VCaP (cell line): ENCODE measurements at regions not wholly inside any gene's neighbourhood (a gene's known extent, or its start where the extent isn't known, plus 50 kb on each side); places are given as distances from the start of the nearest gene placed in this dataset.

ENCODE experiments used
- H3K27ac ChIP-seq: fragments of 450-650 bp; 2 replicates; pipeline ENCODE4 v1.5.1; 2017
- TF ChIP-seq, protein P1 (sequence below): fragments of 450-650 bp; conservative IDR thresholded peaks from 2 replicates; pipeline ENCODE4 v1.5.1; 2017; ENCODE audit warnings: mild to moderate bottlenecking, moderate library complexity

DNA sequence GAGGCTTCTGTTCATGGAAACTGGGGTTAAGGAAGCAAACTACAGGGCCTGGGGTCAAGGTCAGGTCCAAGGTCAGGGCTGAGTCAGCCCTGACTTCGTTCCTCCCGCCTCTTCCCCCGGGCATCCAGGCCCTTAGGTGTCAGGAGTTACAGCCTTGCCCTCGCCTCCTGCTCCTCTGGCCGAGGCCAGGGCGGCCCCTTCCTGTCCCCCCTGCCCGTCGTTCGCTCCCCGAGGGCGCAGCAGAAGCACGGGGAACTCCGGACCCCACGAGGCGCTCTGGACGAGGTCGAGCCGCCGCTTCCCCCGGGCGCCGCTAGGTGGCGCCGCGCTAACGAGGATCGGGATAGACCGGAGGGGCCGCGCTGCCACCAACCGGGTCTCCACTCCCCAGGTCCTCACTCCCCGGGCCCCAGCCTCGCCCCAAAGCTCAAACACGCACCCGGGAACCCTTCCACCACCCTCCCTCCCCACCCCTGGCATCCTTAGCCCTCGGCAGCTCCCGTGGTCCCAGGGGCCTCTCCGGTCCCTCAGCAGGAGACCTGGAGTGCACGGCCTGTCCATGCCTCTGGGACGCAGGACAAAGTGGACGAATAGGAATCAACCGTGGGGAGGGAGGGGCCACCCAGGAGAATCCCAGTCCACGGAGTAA, 59.2 kb upstream of the MYL10 start:
- TF ChIP-seq, protein P1, sequence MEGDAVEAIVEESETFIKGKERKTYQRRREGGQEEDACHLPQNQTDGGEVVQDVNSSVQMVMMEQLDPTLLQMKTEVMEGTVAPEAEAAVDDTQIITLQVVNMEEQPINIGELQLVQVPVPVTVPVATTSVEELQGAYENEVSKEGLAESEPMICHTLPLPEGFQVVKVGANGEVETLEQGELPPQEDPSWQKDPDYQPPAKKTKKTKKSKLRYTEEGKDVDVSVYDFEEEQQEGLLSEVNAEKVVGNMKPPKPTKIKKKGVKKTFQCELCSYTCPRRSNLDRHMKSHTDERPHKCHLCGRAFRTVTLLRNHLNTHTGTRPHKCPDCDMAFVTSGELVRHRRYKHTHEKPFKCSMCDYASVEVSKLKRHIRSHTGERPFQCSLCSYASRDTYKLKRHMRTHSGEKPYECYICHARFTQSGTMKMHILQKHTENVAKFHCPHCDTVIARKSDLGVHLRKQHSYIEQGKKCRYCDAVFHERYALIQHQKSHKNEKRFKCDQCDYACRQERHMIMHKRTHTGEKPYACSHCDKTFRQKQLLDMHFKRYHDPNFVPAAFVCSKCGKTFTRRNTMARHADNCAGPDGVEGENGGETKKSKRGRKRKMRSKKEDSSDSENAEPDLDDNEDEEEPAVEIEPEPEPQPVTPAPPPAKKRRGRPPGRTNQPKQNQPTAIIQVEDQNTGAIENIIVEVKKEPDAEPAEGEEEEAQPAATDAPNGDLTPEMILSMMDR, result peak; percentile 97
- H3K27ac ChIP-seq, result peak overlapping the region; percentile 60; the same call in 1 of the 2 replicates

DNA sequence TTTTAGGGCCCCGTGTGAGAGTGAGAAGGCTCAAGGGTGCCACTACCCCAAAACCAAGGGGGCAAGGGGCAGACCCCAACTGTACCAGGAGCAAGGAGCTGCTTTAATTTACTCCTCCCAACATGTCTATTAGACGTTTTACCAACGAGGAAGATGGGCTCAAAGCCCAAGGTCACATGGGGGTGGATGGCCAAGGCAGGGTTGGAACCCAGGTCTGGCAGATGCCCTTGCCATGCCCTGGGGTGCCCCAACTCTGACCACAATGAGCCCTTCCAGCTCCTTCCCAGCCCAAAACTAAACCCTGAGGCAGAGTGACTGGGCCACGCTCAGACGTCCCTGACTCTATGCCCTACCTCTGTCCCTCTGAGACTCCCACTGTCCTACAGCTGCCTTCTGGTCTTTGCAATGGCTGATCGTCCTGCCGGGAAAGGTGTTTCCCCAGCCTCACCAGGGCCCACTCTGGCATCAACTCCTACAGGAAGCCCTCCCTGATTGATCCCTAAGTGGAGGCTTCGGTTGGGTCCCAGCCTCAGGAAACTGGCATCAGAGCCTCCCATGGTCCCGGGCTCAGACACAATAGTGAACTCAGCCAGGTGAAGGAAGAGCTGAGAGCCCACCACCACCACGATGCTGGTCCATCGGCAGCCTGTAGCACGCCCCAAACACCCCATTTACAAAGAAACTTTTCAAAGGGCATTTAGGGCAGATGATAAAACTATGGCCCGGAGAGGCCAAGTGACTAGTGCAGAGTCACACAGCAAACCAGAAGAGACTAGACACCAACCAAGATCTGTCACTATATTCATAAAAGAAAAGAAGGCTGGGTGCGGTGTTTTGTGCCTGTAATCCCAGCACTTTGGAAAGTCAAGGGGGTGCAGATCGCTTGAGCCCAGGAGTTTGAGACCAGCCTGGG, 60.2 kb upstream of the MYL10 start:
- TF ChIP-seq, protein P1, result no peak
- H3K27ac ChIP-seq, result no peak overlapping the region; the same call in 1 of the 2 replicates

DNA sequence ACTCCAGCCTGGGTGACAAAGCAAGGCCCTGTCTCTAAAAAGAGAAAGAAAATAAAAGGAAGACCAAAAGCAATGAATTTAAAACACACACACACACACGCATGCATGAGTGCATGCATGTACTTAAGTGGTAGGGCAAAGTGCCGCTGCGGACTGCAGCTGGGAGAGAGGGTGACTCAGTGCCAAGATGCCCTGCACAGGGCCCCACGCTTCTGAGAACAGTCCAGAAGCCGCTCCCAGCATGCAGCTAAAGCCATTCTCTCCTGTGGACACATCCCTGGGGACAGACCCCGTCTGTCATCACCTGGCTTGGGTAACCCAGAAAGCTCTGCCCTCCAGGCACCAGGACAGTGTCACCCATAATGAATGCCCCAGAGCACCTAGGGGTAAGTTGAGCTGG, 61.0 kb upstream of the MYL10 start:
- H3K27ac ChIP-seq, result no peak overlapping the region
- TF ChIP-seq, protein P1, result no peak

DNA sequence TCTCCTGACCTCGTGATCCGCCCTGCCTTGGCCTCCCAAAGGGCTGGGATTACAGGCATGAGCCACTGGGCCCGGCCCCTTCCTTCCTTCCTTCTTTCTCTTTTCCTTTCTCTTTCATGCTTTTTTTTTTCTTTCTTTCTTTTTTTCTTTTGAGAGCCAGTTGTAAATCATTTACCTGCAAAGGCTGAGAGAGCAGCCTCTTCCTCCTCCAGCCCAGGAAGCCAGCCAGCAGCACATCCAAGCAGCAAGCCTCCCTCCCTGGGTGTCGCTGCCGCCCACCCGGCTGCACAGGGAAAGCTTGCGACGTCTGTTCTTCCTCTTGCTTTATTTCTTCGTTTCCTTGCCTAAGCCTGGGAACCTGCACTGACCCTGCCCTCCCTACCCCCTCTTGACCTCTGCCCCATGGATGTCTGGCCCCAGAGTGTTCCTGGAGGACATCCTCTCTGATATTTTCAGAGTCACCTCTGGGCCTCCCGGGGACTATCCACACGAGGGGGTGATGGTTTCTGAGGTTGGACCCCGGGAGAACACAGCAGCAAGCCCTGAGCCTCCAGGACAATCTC, 62.8 kb upstream of the MYL10 start:
- H3K27ac ChIP-seq, result no peak overlapping the region
- TF ChIP-seq, protein P1, result no peak

DNA sequence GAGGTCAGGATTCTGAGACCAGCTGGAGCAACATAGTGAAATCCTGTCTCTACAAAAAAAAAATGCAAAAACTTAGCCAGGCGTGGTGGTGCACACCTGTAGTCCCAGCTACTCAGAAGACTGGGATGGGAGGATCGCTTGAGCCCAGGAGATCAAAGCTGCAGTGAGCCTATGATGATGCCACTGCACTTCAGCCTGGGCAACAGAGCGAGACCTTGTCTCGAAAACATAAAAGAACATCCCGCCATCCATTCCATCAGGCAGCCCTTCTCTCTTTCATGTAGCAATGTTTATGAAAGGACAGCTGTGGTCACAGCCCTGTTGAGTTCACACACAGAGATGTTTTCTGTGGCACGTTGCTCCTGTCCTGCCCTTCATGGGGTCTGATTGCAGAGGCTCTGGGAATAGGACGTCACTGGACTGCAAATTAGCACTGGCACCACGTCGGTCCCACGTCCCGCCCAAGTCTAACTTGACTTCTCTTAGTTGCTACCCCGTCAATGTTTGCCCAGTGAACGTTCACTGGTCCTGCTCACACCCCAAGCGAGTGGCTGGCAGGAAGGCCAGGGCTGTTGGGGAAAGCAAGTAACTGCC, 64.5 kb upstream of the MYL10 start:
- no peak overlapping the region for H3K27ac ChIP-seq

DNA sequence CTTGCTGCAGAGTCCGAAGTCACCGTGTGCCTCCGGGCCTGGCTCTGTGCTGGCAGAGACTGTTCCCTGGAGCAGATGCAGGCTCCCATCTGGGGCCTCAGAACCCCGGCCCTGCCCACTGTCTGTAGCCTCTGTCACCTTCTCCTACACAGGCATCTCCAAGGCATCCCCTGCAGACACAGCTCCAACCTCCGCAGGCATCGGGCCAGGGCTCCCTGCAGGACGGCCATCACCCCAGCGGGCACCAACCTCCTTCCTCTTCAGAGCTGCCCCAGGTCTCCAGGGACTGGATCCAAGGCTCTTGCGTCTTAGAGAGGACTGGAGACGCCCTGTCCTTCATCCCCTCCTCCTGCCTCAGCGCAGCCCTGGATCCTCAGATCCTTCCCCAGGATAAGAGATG, 69.9 kb upstream of the MYL10 start:
- H3K27ac ChIP-seq, result no peak overlapping the region

More for the DNA sequence above, 64.5 kb upstream of the MYL10 start:
- TF ChIP-seq, protein P1, result no peak

More for the DNA sequence above, 69.9 kb upstream of the MYL10 start:
- TF ChIP-seq, protein P1, result no peak
